ENCODE measurements at regions not wholly inside any gene's neighbourhood (a gene's known extent, or its start where the extent isn't known, plus 50 kb on each side); places are given as distances from the start of the nearest gene placed in this dataset.

DNA sequence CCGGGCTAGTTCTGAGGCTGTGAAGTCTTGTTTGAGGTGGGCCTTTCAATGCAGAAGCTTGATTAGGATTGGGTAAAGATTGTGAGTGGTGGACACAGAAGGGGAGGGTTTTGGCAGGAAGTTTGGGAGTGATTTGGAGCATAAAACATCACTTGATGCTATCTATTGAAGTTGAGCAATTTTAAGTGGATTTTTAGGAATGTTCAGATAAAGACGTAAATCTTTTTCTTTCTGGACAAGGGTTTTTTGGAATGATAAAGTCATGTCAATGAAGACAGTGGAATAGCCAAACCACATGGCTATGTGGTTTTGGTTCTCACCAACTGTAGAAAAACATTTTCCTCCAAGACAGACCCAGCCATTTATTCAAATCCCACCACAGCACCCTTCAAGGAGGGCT lies 111.2 kb upstream of the SNX19 start:
- TF ChIP-seq CTCF (IDR thresholded peaks at IDR 0.05) (no peak), POLR2A (IDR thresholded peaks at IDR 0.05) (no peak)

Measured in right lobe of liver (tissue), 4 donors.